ENCODE measurements at regions not wholly inside any gene's neighbourhood (a gene's known extent, or its start where the extent isn't known, plus 50 kb on each side); places are given as distances from the start of the nearest gene placed in this dataset.
A peak's percentile ranks its signal among the peaks of the same experiment; 100 is the strongest.

- no peak for DNase-seq (ENCODE audit: low read depth)
Observed at GRCh38 chr12:43117226-43117930, 434.6 kb downstream of the ADAMTS20 start.

GRCh38 chr12:43115441-43116160 is 436.4 kb downstream of the ADAMTS20 start:
- DNase-seq (ENCODE audit: low read depth) = no peak

- no peak for DNase-seq (ENCODE audit: low read depth)
Observed at GRCh38 chr12:43114316-43114715, 437.7 kb downstream of the ADAMTS20 start.

- no peak for DNase-seq (ENCODE audit: low read depth)
Observed at GRCh38 chr12:43113616-43114015, 438.4 kb downstream of the ADAMTS20 start.

- DNase-seq (ENCODE audit: low read depth) = peak; percentile 16
Observed at GRCh38 chr12:43113135-43113534, 438.9 kb downstream of the ADAMTS20 start.

GRCh38 chr12:43112101-43112920 is 439.7 kb downstream of the ADAMTS20 start:
- DNase-seq (ENCODE audit: low read depth) = no peak

GRCh38 chr12:43111608-43112007 is 440.4 kb downstream of the ADAMTS20 start:
- no peak for DNase-seq (ENCODE audit: low read depth)

- no peak for DNase-seq (ENCODE audit: low read depth)
Observed at GRCh38 chr12:43109631-43110345, 442.2 kb downstream of the ADAMTS20 start.

- no peak for DNase-seq (ENCODE audit: low read depth)
Observed at GRCh38 chr12:43108656-43109055, 443.3 kb downstream of the ADAMTS20 start.

GRCh38 chr12:43107026-43107775 is 444.8 kb downstream of the ADAMTS20 start:
- DNase-seq (ENCODE audit: low read depth) = no peak

GRCh38 chr12:43106355-43106754 is 445.6 kb downstream of the ADAMTS20 start:
- no peak for DNase-seq (ENCODE audit: low read depth)

- DNase-seq (ENCODE audit: low read depth) = no peak
Observed at GRCh38 chr12:43105426-43105981, 446.5 kb downstream of the ADAMTS20 start.

GRCh38 chr12:43104494-43104893 is 447.5 kb downstream of the ADAMTS20 start:
- DNase-seq (ENCODE audit: low read depth) = no peak

GRCh38 chr12:43103866-43104265 is 448.1 kb downstream of the ADAMTS20 start:
- no peak for DNase-seq (ENCODE audit: low read depth)

GRCh38 chr12:43102546-43103264 is 449.3 kb downstream of the ADAMTS20 start:
- no peak for DNase-seq (ENCODE audit: low read depth)

- DNase-seq (ENCODE audit: low read depth) = no peak
Observed at GRCh38 chr12:43100231-43100630, 451.8 kb downstream of the ADAMTS20 start.

- DNase-seq (ENCODE audit: low read depth) = no peak
Observed at GRCh38 chr12:43099691-43100163, 452.3 kb downstream of the ADAMTS20 start.

- DNase-seq (ENCODE audit: low read depth) = no peak
Observed at GRCh38 chr12:43098766-43099550, 453.0 kb downstream of the ADAMTS20 start.

GRCh38 chr12:43098071-43098470 is 453.9 kb downstream of the ADAMTS20 start:
- DNase-seq (ENCODE audit: low read depth) = no peak

All from GM04503 (cell line).